K562 (cell line): ENCODE measurements at regions not wholly inside any gene's neighbourhood (a gene's known extent, or its start where the extent isn't known, plus 50 kb on each side); places are given as distances from the start of the nearest gene placed in this dataset.

Source experiments
- BRD9 ChIP-seq: fragments of 450-650 bp; IDR thresholded peaks from 2 replicates; pipeline ENCODE4 v1.6.1; 2018; ENCODE audit warnings: low read depth; ENCODE audit not compliant: partially characterized antibody
- CUX1 ChIP-seq: fragments of 200-800 bp; sonication (Bioruptor generic); IDR thresholded peaks from 2 replicates; pipeline ENCODE4 v1.6.1; 2016; ENCODE audit warnings: missing genetic modification characterization, missing compliant biosample characterization
- EZH2 ChIP-seq: IDR thresholded peaks from 2 replicates; pipeline ENCODE4 v1.6.1; 2012; ENCODE audit warnings: low read depth, mild to moderate bottlenecking, inconsistent platforms, low read length, borderline replicate concordance
- KDM5B ChIP-seq: fragments of 200-600 bp; sonication (generic); IDR thresholded peaks from 2 replicates; pipeline ENCODE4 v1.6.1; 2012; ENCODE audit warnings: low read depth, mild to moderate bottlenecking, moderate library complexity, low read length, control low read depth, inconsistent platforms; ENCODE audit not compliant: insufficient replicate concordance
- MXD1 ChIP-seq: fragments of 250-450 bp; sonication (Bioruptor Pico); IDR thresholded peaks from 2 replicates; pipeline ENCODE4 v1.8.0; 2021; ENCODE audit warnings: borderline replicate concordance, mild to moderate bottlenecking, moderate library complexity; ENCODE audit not compliant: poor library complexity, severe bottlenecking
- NFYB ChIP-seq: IDR thresholded peaks from 2 replicates; pipeline ENCODE4 v1.6.1; 2011; ENCODE audit warnings: mild to moderate bottlenecking, moderate library complexity; ENCODE audit not compliant: insufficient read length; ENCODE audit errors: extremely low read depth
- RBBP5 ChIP-seq: fragments of 200-600 bp; sonication (generic); IDR thresholded peaks from 2 replicates; pipeline ENCODE4 v1.6.1; 2012; ENCODE audit warnings: borderline replicate concordance, mild to moderate bottlenecking, low read length, control low read depth, inconsistent platforms; ENCODE audit not compliant: insufficient read depth, poor library complexity, severe bottlenecking
- RCOR1 ChIP-seq, 2 experiments: IDR thresholded peaks; 2 replicates each; pipeline ENCODE4 v1.6.1; 2012; ENCODE audit warnings: low read depth in 2 of 2, low read length in 2 of 2, borderline replicate concordance in 1 of 2, improper control_type of control experiment in 1 of 2
- RFX5 ChIP-seq: IDR thresholded peaks from 2 replicates; pipeline ENCODE4 v1.6.1; 2011; ENCODE audit warnings: low read depth, mild to moderate bottlenecking, improper control_type of control experiment, low read length
- SFPQ ChIP-seq: fragments of 200-400 bp; formaldehyde crosslinking; IDR thresholded peaks from 2 replicates; pipeline ENCODE4 v1.6.1; 2017; ENCODE audit warnings: mild to moderate bottlenecking, low read depth, low read length, moderate library complexity
- TAF1 ChIP-seq: IDR thresholded peaks from 2 replicates; pipeline ENCODE4 v1.6.1; 2011; ENCODE audit warnings: mild to moderate bottlenecking, low read length, moderate library complexity; ENCODE audit not compliant: insufficient read depth, control insufficient read depth, severe bottlenecking; ENCODE audit errors: extremely low read depth
- TRIM24 ChIP-seq, 2 experiments: fragments of 450-650 bp; IDR thresholded peaks; 2 replicates each; pipeline ENCODE4 v1.6.1; 2016
- ZBTB17 ChIP-seq: fragments of 450-650 bp; formaldehyde crosslinking; IDR thresholded peaks from 2 replicates; pipeline ENCODE4 v1.4.0; 2020; ENCODE audit warnings: mild to moderate bottlenecking
- ZNF766 ChIP-seq: fragments of 200-800 bp; sonication (Bioruptor generic); conservative IDR thresholded peaks from 2 replicates; pipeline ENCODE4 v1.6.1; 2016; ENCODE audit warnings: missing genetic modification characterization, missing compliant biosample characterization

- TF ChIP-seq EZH2 = no peak
- no peak for TF ChIP-seq RCOR1 (IDR thresholded peaks at IDR 0.05; ENCODE audit: borderline replicate concordance in 1 of 2, low read depth in 2 of 2, low read length in 2 of 2)
- no peak for TF ChIP-seq KDM5B
- TF ChIP-seq SFPQ = no peak
- TF ChIP-seq BRD9 = no peak
- no peak for TF ChIP-seq ZBTB17 (CRISPR knock-in tag)
- no peak for TF ChIP-seq TAF1
- no peak for TF ChIP-seq RBBP5
- no peak for TF ChIP-seq CUX1 (CRISPR knock-in tag)
- TF ChIP-seq ZNF766 (CRISPR knock-in tag) = no peak
- no peak for TF ChIP-seq TRIM24 (IDR thresholded peaks at IDR 0.05)
- no peak for TF ChIP-seq NFYB
- no peak for TF ChIP-seq RFX5
- TF ChIP-seq MXD1 (CRISPR knock-in tag) = no peak
These were observed 465.4 kb upstream of the MDGA2 start for GRCh38 chr14:48140804-48141203.
